Fibroblast of lung (primary cell): ENCODE measurements at regions not wholly inside any gene's neighbourhood (a gene's known extent, or its start where the extent isn't known, plus 50 kb on each side); places are given as distances from the start of the nearest gene placed in this dataset.

Source experiments
- CTCF ChIP-seq, 2 donors: IDR thresholded peaks in 1 of 2; conservative IDR thresholded peaks in 1 of 2; 1 replicate in 1 of 2; 2 replicates in 1 of 2; pipeline ENCODE4 v1.5.1; 2011 to 2012; ENCODE audit warnings: low read length in 2 of 2, control low read depth in 1 of 2, inconsistent platforms in 1 of 2, low read depth in 1 of 2, mild to moderate bottlenecking in 1 of 2
- EZH2 ChIP-seq: IDR thresholded peaks from 2 replicates; pipeline ENCODE4 v1.5.1; 2012; ENCODE audit warnings: low read length, control low read depth, mild to moderate bottlenecking; ENCODE audit errors: missing control alignments

DNA sequence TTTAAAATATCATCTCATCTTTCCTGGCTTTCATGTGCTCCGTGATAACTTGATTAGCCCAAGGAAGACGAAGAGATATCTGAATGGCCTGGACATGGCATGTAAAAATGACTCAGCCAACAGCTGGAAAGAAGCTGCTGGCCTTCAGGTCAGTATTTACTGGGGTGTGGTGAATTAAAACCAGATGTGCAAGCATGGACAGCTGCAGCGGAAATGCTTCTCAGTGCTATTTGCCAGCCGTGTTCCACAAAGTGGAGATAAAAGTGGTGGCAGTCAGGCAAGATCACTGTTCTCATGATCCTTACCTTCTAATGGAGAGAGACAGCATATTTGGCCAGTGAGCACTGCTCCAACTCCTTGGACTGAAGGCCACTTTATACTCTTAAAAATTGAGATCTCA is 203.1 kb upstream of the VSTM2A start:
- TF ChIP-seq CTCF (conservative IDR thresholded peaks at IDR 0.05 in 1 of 2, IDR thresholded peaks at IDR 0.05 in 1 of 2; ENCODE audit: low read depth in 1 of 2, low read length in 2 of 2), result no peak
- no peak for TF ChIP-seq EZH2
